ENCODE measurements at regions not wholly inside any gene's neighbourhood (a gene's known extent, or its start where the extent isn't known, plus 50 kb on each side); places are given as distances from the start of the nearest gene placed in this dataset.

- Mint-ChIP-seq H3K36me3 (ENCODE audit: low read depth) (no peaks in the 10 kb centered on the region), H3K27me3 (ENCODE audit: insufficient read depth, low read depth, poor library complexity) (peaks cover 2% of the 10 kb centered on the region), H3K4me3 (no peak overlapping the region), H3K9me3 (no peaks in the 10 kb centered on the region; the same call in 2 of the 3 replicates), H3K27ac (no peak overlapping the region), H3K4me1 (no peaks in the 10 kb centered on the region; the same call in 1 of the 3 replicates)
- DNase-seq (ENCODE audit: low spot score) = no peak
- TF ChIP-seq ZNF114 (CRISPR knock-in tag; IDR thresholded peaks at IDR 0.05) (no peak), EZH2 (IDR thresholded peaks at IDR 0.05; ENCODE audit: low read depth, unreplicated experiment) (no peak), EZH2phosphoT487 (IDR thresholded peaks at IDR 0.05; ENCODE audit: unreplicated experiment) (no peak), ETS1 (IDR thresholded peaks at IDR 0.05) (no peak), ZNF462 (CRISPR knock-in tag; IDR thresholded peaks at IDR 0.05) (no peak), POLR2AphosphoS5 (IDR thresholded peaks at IDR 0.05; ENCODE audit: low read depth) (no peak), NANOG (IDR thresholded peaks at IDR 0.05; ENCODE audit: borderline replicate concordance) (no peak), CTCF (conservative IDR thresholded peaks at IDR 0.05; ENCODE audit: low read depth in 2 of 2) (no peak), REST (IDR thresholded peaks at IDR 0.05; ENCODE audit: unreplicated experiment) (no peak), CREB1 (CRISPR knock-in tag; IDR thresholded peaks at IDR 0.05; ENCODE audit: low read depth) (no peak), JUNB (IDR thresholded peaks at IDR 0.05; ENCODE audit: unreplicated experiment) (no peak), ZNF331 (CRISPR knock-in tag; IDR thresholded peaks at IDR 0.05; ENCODE audit: low read depth) (no peak), STAT1 (IDR thresholded peaks at IDR 0.05; ENCODE audit: unreplicated experiment) (no peak)
- Histone ChIP-seq H2AFZ (no peak overlapping the region), H3K27ac (ENCODE audit: low read depth) (no peak overlapping the region), H3K4me3 (no peak overlapping the region), H3K4me2 (no peak overlapping the region), H3K9me2 (ENCODE audit: insufficient read depth) (peaks cover 25% of the 10 kb centered on the region), H4K20me1 (replicated peaks; ENCODE audit: insufficient read depth) (no peaks in the 10 kb centered on the region), H3K79me2 (replicated peaks; ENCODE audit: insufficient read depth) (no peaks in the 10 kb centered on the region), H3K27me3 (ENCODE audit: insufficient read depth) (no peaks in the 10 kb centered on the region), H3K36me3 (ENCODE audit: insufficient read depth) (no peaks in the 10 kb centered on the region), H3F3A (replicated peaks; ENCODE audit: low read depth) (no peaks in the 10 kb centered on the region), H3K4me1 (ENCODE audit: insufficient read depth) (no peaks in the 10 kb centered on the region; the same call in 1 of the 2 replicates)
- ATAC-seq = no peak
These were observed 141.8 kb upstream of the KCNE2 start for GRCh38 chr21:34222031-34222335.

All from GM23338 (cell line).